Fibroblast of lung (primary cell): ENCODE measurements at regions not wholly inside any gene's neighbourhood (a gene's known extent, or its start where the extent isn't known, plus 50 kb on each side); places are given as distances from the start of the nearest gene placed in this dataset.

ENCODE experiments used
- DNase-seq, 2 donors: peaks; one replicate each; pipeline versions ENCODE4 v3.0.0 to v3.0.0-alpha.2; 2010; ENCODE audit warnings: low read depth in 2 of 2
- H2AFZ ChIP-seq: 2 replicates; pipeline ENCODE4 v1.5.1; 2012; ENCODE audit warnings: low read length, control low read depth, inconsistent platforms
- H3K27ac ChIP-seq: 2 replicates; pipeline ENCODE4 v1.5.1; 2011; ENCODE audit warnings: low read length, control low read depth; ENCODE audit not compliant: insufficient read depth
- H3K27me3 ChIP-seq: 2 replicates; pipeline ENCODE4 v1.5.1; 2011; ENCODE audit warnings: mild to moderate bottlenecking, low read length; ENCODE audit not compliant: control insufficient read depth, insufficient read depth
- H3K36me3 ChIP-seq: 2 replicates; pipeline ENCODE4 v1.5.1; 2011; ENCODE audit warnings: low read length; ENCODE audit not compliant: control insufficient read depth, insufficient read depth
- H3K4me1 ChIP-seq: 2 replicates; pipeline ENCODE4 v1.5.1; 2011; ENCODE audit warnings: low read length; ENCODE audit not compliant: control insufficient read depth, insufficient read depth; ENCODE audit errors: extremely low read depth
- H3K4me2 ChIP-seq: 2 replicates; pipeline ENCODE4 v1.5.1; 2011; ENCODE audit warnings: low read length, control low read depth; ENCODE audit not compliant: insufficient read depth; ENCODE audit errors: extremely low read depth
- H3K4me3 ChIP-seq, 4 experiments: fragments of 200-600 bp in 1 of 4; sonication (generic) in 1 of 4; replicated peaks in 1 of 4; 2 replicates each; pipeline ENCODE4 v1.5.1; 2011 to 2016; ENCODE audit warnings: low read length in 4 of 4, low read depth in 3 of 4, mild to moderate bottlenecking in 3 of 4, control low read depth in 2 of 4, inconsistent platforms in 1 of 4, mixed read lengths in 1 of 4; ENCODE audit not compliant: insufficient read depth in 1 of 4; ENCODE audit errors: control extremely low read depth in 1 of 4
- H3K79me2 ChIP-seq: 2 replicates; pipeline ENCODE4 v1.5.1; 2012; ENCODE audit warnings: mild to moderate bottlenecking, low read length, inconsistent platforms; ENCODE audit not compliant: control insufficient read depth, insufficient read depth
- H3K9ac ChIP-seq: 2 replicates; pipeline ENCODE4 v1.5.1; 2011; ENCODE audit warnings: mild to moderate bottlenecking, low read length, control low read depth; ENCODE audit not compliant: insufficient read depth
- H3K9me3 ChIP-seq: 2 replicates; pipeline ENCODE4 v1.5.1; 2012; ENCODE audit warnings: low read depth, low read length; ENCODE audit not compliant: control insufficient read depth, insufficient read depth
- H4K20me1 ChIP-seq: 2 replicates; pipeline ENCODE4 v1.5.1; 2011; ENCODE audit warnings: low read length; ENCODE audit not compliant: control insufficient read depth, insufficient read depth; ENCODE audit errors: extremely low read depth
- EZH2 ChIP-seq: IDR thresholded peaks from 2 replicates; pipeline ENCODE4 v1.5.1; 2012; ENCODE audit warnings: low read length, control low read depth, mild to moderate bottlenecking; ENCODE audit errors: missing control alignments
- TF ChIP-seq, protein P1 (sequence below), 2 donors: IDR thresholded peaks in 1 of 2; conservative IDR thresholded peaks in 1 of 2; 1 replicate in 1 of 2; 2 replicates in 1 of 2; pipeline ENCODE4 v1.5.1; 2011 to 2012; ENCODE audit warnings: low read length in 2 of 2, control low read depth in 1 of 2, inconsistent platforms in 1 of 2, low read depth in 1 of 2, mild to moderate bottlenecking in 1 of 2

DNA sequence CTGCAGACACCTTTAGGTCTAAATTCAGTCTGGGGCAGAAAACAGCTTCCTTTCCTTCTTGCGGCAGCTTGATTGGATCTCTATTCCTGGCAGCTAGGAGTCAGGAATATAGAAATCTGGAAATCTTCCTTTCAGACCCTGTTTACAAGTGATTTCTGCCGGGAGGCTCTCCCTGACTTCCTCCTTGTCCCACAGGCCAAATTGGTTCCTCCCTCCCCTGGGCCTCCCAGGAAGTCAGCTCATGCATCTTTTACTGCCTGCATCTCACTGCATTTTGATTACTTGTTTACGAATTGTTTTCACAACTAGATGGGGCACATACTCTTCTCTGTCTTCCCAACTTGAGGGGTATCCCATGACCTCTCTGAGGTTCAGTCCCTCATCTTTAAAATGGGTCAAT is 206.3 kb downstream of the MAF start:
- Histone ChIP-seq H3K27me3 (no peaks in the 10 kb centered on the region), H3K4me3 (no peak overlapping the region), H3K4me2 (no peak overlapping the region), H4K20me1 (no peaks in the 10 kb centered on the region), H3K36me3 (no peaks in the 10 kb centered on the region), H2AFZ (no peak overlapping the region), H3K4me1 (no peaks in the 10 kb centered on the region), H3K9me3 (no peaks in the 10 kb centered on the region), H3K27ac (no peak overlapping the region), H3K9ac (no peak overlapping the region), H3K79me2 (no peaks in the 10 kb centered on the region)
- DNase-seq: no peak
- TF ChIP-seq, protein P1, sequence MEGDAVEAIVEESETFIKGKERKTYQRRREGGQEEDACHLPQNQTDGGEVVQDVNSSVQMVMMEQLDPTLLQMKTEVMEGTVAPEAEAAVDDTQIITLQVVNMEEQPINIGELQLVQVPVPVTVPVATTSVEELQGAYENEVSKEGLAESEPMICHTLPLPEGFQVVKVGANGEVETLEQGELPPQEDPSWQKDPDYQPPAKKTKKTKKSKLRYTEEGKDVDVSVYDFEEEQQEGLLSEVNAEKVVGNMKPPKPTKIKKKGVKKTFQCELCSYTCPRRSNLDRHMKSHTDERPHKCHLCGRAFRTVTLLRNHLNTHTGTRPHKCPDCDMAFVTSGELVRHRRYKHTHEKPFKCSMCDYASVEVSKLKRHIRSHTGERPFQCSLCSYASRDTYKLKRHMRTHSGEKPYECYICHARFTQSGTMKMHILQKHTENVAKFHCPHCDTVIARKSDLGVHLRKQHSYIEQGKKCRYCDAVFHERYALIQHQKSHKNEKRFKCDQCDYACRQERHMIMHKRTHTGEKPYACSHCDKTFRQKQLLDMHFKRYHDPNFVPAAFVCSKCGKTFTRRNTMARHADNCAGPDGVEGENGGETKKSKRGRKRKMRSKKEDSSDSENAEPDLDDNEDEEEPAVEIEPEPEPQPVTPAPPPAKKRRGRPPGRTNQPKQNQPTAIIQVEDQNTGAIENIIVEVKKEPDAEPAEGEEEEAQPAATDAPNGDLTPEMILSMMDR (conservative IDR thresholded peaks at IDR 0.05 in 1 of 2, IDR thresholded peaks at IDR 0.05 in 1 of 2; ENCODE audit: low read depth in 1 of 2, low read length in 2 of 2): no peak
- TF ChIP-seq EZH2: no peak

DNA sequence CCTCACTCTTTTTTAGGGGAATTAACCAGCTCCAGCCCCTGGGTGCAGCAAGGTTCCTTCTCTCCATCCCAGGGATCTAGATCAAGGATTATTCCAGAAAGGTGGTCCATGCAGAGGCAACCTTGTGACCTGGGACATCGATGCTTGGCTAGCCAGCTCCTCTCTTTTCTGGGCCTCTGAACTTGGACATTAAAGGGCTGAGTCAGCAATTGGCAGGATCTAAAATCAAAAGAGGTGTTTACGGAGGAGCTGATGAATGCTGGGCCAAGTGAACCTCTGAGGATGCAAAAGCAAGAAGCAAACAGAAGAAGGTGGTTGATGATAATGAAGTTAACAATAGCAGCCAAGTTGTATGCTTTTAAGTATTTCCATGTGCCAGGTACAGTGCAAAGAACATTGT is 207.0 kb downstream of the MAF start:
- no peak overlapping the region for H2AFZ ChIP-seq
- DNase-seq: no peak
- no peak overlapping the region for H3K27ac ChIP-seq
- H3K36me3 ChIP-seq: no peaks in the 10 kb centered on the region
- no peaks in the 10 kb centered on the region for H3K79me2 ChIP-seq
- no peaks in the 10 kb centered on the region for H3K4me1 ChIP-seq
- no peak overlapping the region for H3K4me2 ChIP-seq
- no peak for TF ChIP-seq EZH2
- TF ChIP-seq, protein P1 (conservative IDR thresholded peaks at IDR 0.05 in 1 of 2, IDR thresholded peaks at IDR 0.05 in 1 of 2; ENCODE audit: low read depth in 1 of 2, low read length in 2 of 2): no peak
- no peaks in the 10 kb centered on the region for H3K9me3 ChIP-seq
- H3K9ac ChIP-seq: no peak overlapping the region
- H4K20me1 ChIP-seq: no peaks in the 10 kb centered on the region
- no peaks in the 10 kb centered on the region for H3K27me3 ChIP-seq
- H3K4me3 ChIP-seq: no peak overlapping the region

DNA sequence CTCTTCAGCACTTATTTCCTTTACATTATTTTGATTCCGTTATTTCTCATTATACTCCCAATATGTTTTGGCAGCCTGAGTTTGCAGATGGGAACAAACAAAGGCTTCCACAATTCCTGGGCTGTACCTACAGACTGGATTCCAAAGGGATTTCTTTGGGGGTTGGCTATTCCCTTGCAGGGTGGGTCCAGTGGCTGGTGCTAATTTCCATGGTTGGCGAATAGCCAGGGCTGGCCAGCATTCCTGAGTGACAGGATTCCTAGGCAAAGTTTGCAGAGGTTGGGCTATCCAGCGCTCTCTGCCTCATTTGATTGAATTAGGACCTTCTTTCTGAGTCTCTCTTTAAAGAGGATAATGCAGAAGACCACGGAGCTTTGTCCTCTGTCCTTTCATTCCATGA is 207.4 kb downstream of the MAF start:
- Histone ChIP-seq H3K4me3 (no peak overlapping the region), H3K27me3 (no peaks in the 10 kb centered on the region), H3K79me2 (no peaks in the 10 kb centered on the region), H3K9ac (no peak overlapping the region), H2AFZ (no peak overlapping the region), H3K27ac (no peak overlapping the region), H4K20me1 (no peaks in the 10 kb centered on the region), H3K36me3 (no peaks in the 10 kb centered on the region), H3K9me3 (no peaks in the 10 kb centered on the region), H3K4me1 (no peaks in the 10 kb centered on the region), H3K4me2 (no peak overlapping the region)
- DNase-seq: no peak
- TF ChIP-seq EZH2: no peak
- TF ChIP-seq, protein P1 (conservative IDR thresholded peaks at IDR 0.05 in 1 of 2, IDR thresholded peaks at IDR 0.05 in 1 of 2; ENCODE audit: low read depth in 1 of 2, low read length in 2 of 2): no peak
